ENCODE measurements at regions not wholly inside any gene's neighbourhood (a gene's known extent, or its start where the extent isn't known, plus 50 kb on each side); places are given as distances from the start of the nearest gene placed in this dataset.
"Not testable (repeated sequence)": the region's sequence is repeated elsewhere in the genome, so short reads cannot be mapped to it uniquely, and the experiment has no call there.

DNA sequence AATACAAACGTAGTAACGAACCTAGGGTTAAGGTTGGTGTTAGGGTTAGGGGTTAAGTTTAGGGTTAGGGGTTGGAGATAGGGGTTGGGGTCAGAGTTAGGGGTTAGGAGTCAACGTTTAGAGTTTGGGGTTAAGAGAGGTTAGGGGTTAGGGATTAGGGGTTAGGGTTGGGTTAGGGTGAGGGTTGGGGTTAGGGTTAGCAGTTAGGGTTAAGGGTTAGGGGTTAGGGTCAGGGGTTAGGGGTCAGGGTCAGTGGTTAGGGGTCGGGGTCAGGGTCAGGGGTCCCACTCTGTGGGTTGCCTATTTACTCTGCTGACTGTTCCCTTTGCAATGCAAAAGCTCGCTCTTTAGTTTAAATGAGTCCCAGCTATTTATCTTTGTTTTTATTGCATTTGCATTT lies 275.5 kb downstream of the CCDC74A start:
- CTCF ChIA-PET (ENCODE audit: partially characterized antibody), result interaction anchor here (2.3 kb wide), 1 partner anchor 112 kb away, joined by 8 read pairs; no protein-coding TSS in a partner anchor
- H3K79me1 ChIP-seq (ENCODE audit: low read depth, low read length); H2BK12ac ChIP-seq (ENCODE audit: low read depth, low read length); H3K27ac ChIP-seq (ENCODE audit: low read depth, low read length); H2BK15ac ChIP-seq (ENCODE audit: low read length); DNase-seq (ENCODE audit: low read depth in 1 of 2, low spot score in 2 of 2); POLR2A ChIA-PET (ENCODE audit: partially characterized antibody); FAIRE-seq; H3K9ac ChIP-seq (replicated peaks in 1 of 4; ENCODE audit: extremely low read depth in 1 of 4, low read depth in 3 of 4, low read length in 3 of 4); H3K27me3 ChIP-seq (replicated peaks in 1 of 4; ENCODE audit: control insufficient read depth in 3 of 4, extremely low read depth in 1 of 4, insufficient read depth in 3 of 4, low read length in 3 of 4); H3K18ac ChIP-seq (ENCODE audit: extremely low read depth, low read length); H2BK120ac ChIP-seq (replicated peaks; ENCODE audit: low read depth, low read length); H2AK5ac ChIP-seq (ENCODE audit: low read depth, low read length); H3K4ac ChIP-seq (replicated peaks; ENCODE audit: insufficient read length, low read depth, low read length); H3K23me2 ChIP-seq (ENCODE audit: low read depth, low read length); H4K91ac ChIP-seq (replicated peaks; ENCODE audit: insufficient read length, low read length); H2BK20ac ChIP-seq (ENCODE audit: low read length); H4K5ac ChIP-seq (ENCODE audit: insufficient read length, low read depth, low read length); H2BK5ac ChIP-seq (ENCODE audit: low read depth, low read length); H3K79me2 ChIP-seq (ENCODE audit: control insufficient read depth in 1 of 2, insufficient read depth in 2 of 2, low read length in 2 of 2); H3K4me3 ChIP-seq (ENCODE audit: extremely low read depth in 1 of 4, insufficient read depth in 2 of 4, low read depth in 3 of 4, low read length in 4 of 4); H4K8ac ChIP-seq (ENCODE audit: extremely low read depth, insufficient read depth, low read length); H2AFZ ChIP-seq (ENCODE audit: low read length); H4K20me1 ChIP-seq (replicated peaks in 1 of 2; ENCODE audit: control insufficient read depth in 1 of 2, insufficient read depth in 2 of 2, low read length in 2 of 2); H3K9me3 ChIP-seq (ENCODE audit: insufficient read depth in 2 of 2, low read depth in 1 of 2, low read length in 1 of 2); H3K14ac ChIP-seq (ENCODE audit: insufficient read length); H3K23ac ChIP-seq (ENCODE audit: insufficient read length); H3K36me3 ChIP-seq (ENCODE audit: control insufficient read depth in 2 of 4, insufficient read depth in 4 of 4, low read length in 3 of 4); H3K56ac ChIP-seq (replicated peaks; ENCODE audit: insufficient read length, low read depth, low read length); H3K4me1 ChIP-seq (replicated peaks in 1 of 4; ENCODE audit: control insufficient read depth in 3 of 4, insufficient read depth in 4 of 4, low read length in 3 of 4): not testable (repeated sequence)
- H3K4me2 ChIP-seq (ENCODE audit: insufficient read depth in 1 of 2, low read depth in 2 of 2, low read length in 2 of 2), result peak overlapping the region in 1 of 2 experiments; percentile 65; a peak in 1 of 4 replicates
- WGBS, 2 experiments (ENCODE audit: extremely low coverage in 1 of 2, insufficient coverage in 1 of 2, insufficient read length in 1 of 2, insufficient replicate concordance in 2 of 2, low coverage in 1 of 2, low lambda C conversion rate in 2 of 2, missing lambda C conversion rate in 1 of 2), result 90 to 100% methylated on average over 1 to 5 of the region's 5 CpGs

- H3K79me1 ChIP-seq (ENCODE audit: low read depth, low read length); H4K91ac ChIP-seq (replicated peaks; ENCODE audit: insufficient read length, low read length); H4K5ac ChIP-seq (ENCODE audit: insufficient read length, low read depth, low read length); H2BK15ac ChIP-seq (ENCODE audit: low read length); H2AK5ac ChIP-seq (ENCODE audit: low read depth, low read length); H3K18ac ChIP-seq (ENCODE audit: extremely low read depth, low read length); H3K36me3 ChIP-seq (ENCODE audit: control insufficient read depth in 2 of 4, insufficient read depth in 4 of 4, low read length in 3 of 4); H3K14ac ChIP-seq (ENCODE audit: insufficient read length); H3K9me3 ChIP-seq (ENCODE audit: insufficient read depth in 2 of 2, low read depth in 1 of 2, low read length in 1 of 2); H3K4ac ChIP-seq (replicated peaks; ENCODE audit: insufficient read length, low read depth, low read length); H2AFZ ChIP-seq (ENCODE audit: low read length); H4K20me1 ChIP-seq (replicated peaks in 1 of 2; ENCODE audit: control insufficient read depth in 1 of 2, insufficient read depth in 2 of 2, low read length in 2 of 2); H3K79me2 ChIP-seq (ENCODE audit: control insufficient read depth in 1 of 2, insufficient read depth in 2 of 2, low read length in 2 of 2); H3K4me2 ChIP-seq (ENCODE audit: insufficient read depth in 1 of 2, low read depth in 2 of 2, low read length in 2 of 2); H2BK120ac ChIP-seq (replicated peaks; ENCODE audit: low read depth, low read length); H2BK5ac ChIP-seq (ENCODE audit: low read depth, low read length); H3K23ac ChIP-seq (ENCODE audit: insufficient read length); H3K4me3 ChIP-seq (ENCODE audit: extremely low read depth in 1 of 4, insufficient read depth in 2 of 4, low read depth in 3 of 4, low read length in 4 of 4); DNase-seq (ENCODE audit: low read depth in 1 of 2, low spot score in 2 of 2); H3K27me3 ChIP-seq (replicated peaks in 1 of 4; ENCODE audit: control insufficient read depth in 3 of 4, extremely low read depth in 1 of 4, insufficient read depth in 3 of 4, low read length in 3 of 4); H2BK20ac ChIP-seq (ENCODE audit: low read length); H3K27ac ChIP-seq (ENCODE audit: low read depth, low read length); H3K56ac ChIP-seq (replicated peaks; ENCODE audit: insufficient read length, low read depth, low read length); H3K4me1 ChIP-seq (replicated peaks in 1 of 4; ENCODE audit: control insufficient read depth in 3 of 4, insufficient read depth in 4 of 4, low read length in 3 of 4); H3K23me2 ChIP-seq (ENCODE audit: low read depth, low read length); H4K8ac ChIP-seq (ENCODE audit: extremely low read depth, insufficient read depth, low read length); CTCF ChIA-PET (ENCODE audit: partially characterized antibody); H2BK12ac ChIP-seq (ENCODE audit: low read depth, low read length); FAIRE-seq; H3K9ac ChIP-seq (replicated peaks in 1 of 4; ENCODE audit: extremely low read depth in 1 of 4, low read depth in 3 of 4, low read length in 3 of 4); POLR2A ChIA-PET (ENCODE audit: partially characterized antibody): not testable (repeated sequence)
- 91% methylated on average over 2 of the region's 2 CpGs; no CpG with 5 or more reads in 1 of the 2 experiments for WGBS, 2 experiments (ENCODE audit: extremely low coverage in 1 of 2, insufficient coverage in 1 of 2, insufficient read length in 1 of 2, insufficient replicate concordance in 2 of 2, low coverage in 1 of 2, low lambda C conversion rate in 2 of 2, missing lambda C conversion rate in 1 of 2)
Measured at GRCh38 chr2:131812605-131813004, 284.9 kb downstream of the CCDC74A start.
